HuH-7 (cell line): ENCODE measurements at regions not wholly inside any gene's neighbourhood (a gene's known extent, or its start where the extent isn't known, plus 50 kb on each side); places are given as distances from the start of the nearest gene placed in this dataset.

ENCODE experiments used
- DNase-seq: peaks from one replicate; pipeline ENCODE4 v3.0.0; 2011; ENCODE audit warnings: low spot score

GRCh38 chr10:44056967-44057805 lies 327.7 kb downstream of the CXCL12 start:
- DNase-seq: no peak

GRCh38 chr10:44056206-44056605 lies 328.7 kb downstream of the CXCL12 start:
- DNase-seq: no peak

- DNase-seq: no peak
Measured at GRCh38 chr10:44054046-44054445, 330.9 kb downstream of the CXCL12 start.

GRCh38 chr10:44053391-44053790 lies 331.5 kb downstream of the CXCL12 start:
- no peak for DNase-seq

GRCh38 chr10:44051584-44052385 lies 333.1 kb downstream of the CXCL12 start:
- DNase-seq: no peak

GRCh38 chr10:44051091-44051490 lies 333.8 kb downstream of the CXCL12 start:
- DNase-seq: no peak

- DNase-seq: no peak
Measured at GRCh38 chr10:44049301-44050015, 335.4 kb downstream of the CXCL12 start.

GRCh38 chr10:44047361-44047760 lies 337.5 kb downstream of the CXCL12 start:
- DNase-seq: no peak

- no peak for DNase-seq
Measured at GRCh38 chr10:44046605-44047004, 338.3 kb downstream of the CXCL12 start.

- no peak for DNase-seq
Measured at GRCh38 chr10:44045020-44045419, 339.9 kb downstream of the CXCL12 start.

GRCh38 chr10:44044549-44044948 lies 340.3 kb downstream of the CXCL12 start:
- DNase-seq: no peak

- no peak for DNase-seq
Measured at GRCh38 chr10:44043646-44044375, 341.1 kb downstream of the CXCL12 start.

GRCh38 chr10:44042926-44043602 lies 341.8 kb downstream of the CXCL12 start:
- no peak for DNase-seq

GRCh38 chr10:44042075-44042770 lies 342.7 kb downstream of the CXCL12 start:
- no peak for DNase-seq

- DNase-seq: no peak
Measured at GRCh38 chr10:44039599-44039998, 345.3 kb downstream of the CXCL12 start.

GRCh38 chr10:44036425-44036824 lies 348.5 kb downstream of the CXCL12 start:
- no peak for DNase-seq

- no peak for DNase-seq
Measured at GRCh38 chr10:44035474-44036197, 349.3 kb downstream of the CXCL12 start.

GRCh38 chr10:44034946-44035345 lies 350.0 kb downstream of the CXCL12 start:
- no peak for DNase-seq

GRCh38 chr10:44033008-44033407 lies 351.9 kb downstream of the CXCL12 start:
- DNase-seq: no peak

GRCh38 chr10:44032216-44032615 lies 352.7 kb downstream of the CXCL12 start:
- DNase-seq: no peak
